ENCODE measurements at regions not wholly inside any gene's neighbourhood (a gene's known extent, or its start where the extent isn't known, plus 50 kb on each side); places are given as distances from the start of the nearest gene placed in this dataset.
"Not testable (repeated sequence)": the region's sequence is repeated elsewhere in the genome, so short reads cannot be mapped to it uniquely, and the experiment has no call there.

DNA sequence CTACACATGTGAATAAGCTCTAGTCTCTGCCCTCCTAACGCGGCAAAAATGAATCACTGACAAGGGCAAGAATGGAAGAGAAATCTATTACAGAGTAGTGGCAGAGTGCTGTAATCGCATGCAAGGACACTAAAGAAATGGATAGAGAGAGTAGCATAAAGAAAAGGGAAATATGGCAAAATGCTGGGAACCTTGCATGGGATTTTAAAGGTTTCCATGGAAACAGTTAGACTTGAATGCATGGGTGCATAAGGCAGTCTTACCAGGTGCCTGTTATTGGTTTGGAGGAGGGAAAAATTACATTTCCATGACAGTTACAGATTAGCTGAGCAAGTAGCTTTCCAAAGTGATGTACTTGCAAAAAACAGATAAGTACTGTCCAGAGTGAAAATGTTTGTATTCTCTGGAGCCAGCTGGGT is 233.4 kb downstream of the PTN start:
- no peak for DNase-seq (ENCODE audit: low spot score)

DNA sequence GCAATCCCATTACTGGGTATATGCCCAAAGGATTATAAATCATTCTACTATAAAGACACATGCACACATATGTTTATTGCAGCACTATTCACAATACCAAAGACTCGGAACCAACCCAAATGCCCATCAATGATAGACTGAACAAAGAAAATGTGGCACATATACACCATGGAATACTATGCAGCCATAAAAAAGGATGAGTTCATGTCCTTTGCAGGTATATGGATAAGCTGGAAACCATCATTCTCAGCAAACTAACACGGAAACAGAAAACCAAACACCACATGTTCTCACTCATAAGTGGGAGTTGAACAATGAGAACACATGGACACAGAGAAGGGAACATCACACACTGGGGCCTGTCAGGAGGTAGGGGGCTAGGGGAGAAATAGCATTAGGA is 235.7 kb downstream of the PTN start:
- not testable (repeated sequence) for DNase-seq (ENCODE audit: low spot score)

DNA sequence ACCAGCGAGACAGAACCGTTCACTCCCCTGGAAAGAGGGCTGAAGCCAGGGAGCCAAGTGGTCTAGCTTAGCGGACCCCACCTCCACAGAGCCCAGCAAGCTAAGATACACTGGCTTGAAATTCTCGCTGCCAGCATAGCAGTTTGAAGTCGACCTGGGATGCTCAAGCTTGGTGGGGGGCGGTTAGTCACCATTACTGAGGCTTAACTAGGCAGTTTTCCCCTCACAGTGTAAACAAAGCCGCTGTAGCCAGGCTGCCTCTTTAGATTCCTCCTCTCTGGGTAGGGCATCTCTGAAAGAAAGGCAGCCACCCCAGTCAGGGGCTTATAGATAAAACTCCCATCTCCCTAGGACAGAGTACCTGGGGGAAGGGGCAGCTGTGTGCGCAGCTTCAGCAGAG is 235.1 kb downstream of the CHRM2 start:
- DNase-seq (ENCODE audit: low spot score) = not testable (repeated sequence)

DNA sequence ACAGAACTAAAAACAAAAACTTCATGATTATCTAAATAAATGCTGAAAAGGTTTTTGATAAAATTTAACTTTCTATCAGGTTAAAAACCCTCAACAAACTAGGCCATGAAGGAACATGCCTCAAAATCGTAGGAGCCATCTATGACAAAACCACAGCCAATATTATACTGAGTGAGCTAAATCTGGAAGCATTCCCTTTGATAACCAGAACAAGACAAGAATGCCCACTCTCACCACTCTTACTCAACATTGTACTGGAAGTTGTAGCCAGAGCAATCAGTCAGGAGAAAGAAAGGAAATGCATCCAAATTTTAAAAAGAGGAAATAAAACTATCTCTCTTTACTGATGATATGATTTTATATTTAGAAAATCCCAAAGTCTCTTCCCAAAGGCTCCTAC is 228.7 kb downstream of the CHRM2 start:
- DNase-seq (ENCODE audit: low spot score) = no peak

DNA sequence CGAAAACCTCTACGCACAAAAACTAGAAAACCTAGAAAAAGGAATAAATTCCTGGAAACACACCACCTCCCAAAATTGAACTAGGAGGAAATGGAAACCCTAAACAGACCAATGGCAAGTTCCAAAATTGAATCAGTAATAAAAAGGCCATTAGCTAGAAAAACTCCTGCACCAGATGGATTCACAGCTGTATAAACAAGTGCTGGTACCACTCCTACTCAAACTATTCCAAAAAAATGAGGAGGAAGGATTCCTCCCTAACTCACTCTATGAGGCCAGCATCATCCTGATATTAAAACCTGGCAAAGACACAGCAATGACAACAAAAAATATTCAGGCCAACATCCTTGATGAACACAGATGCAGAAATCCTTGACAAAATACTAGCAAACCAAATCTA is 228.2 kb downstream of the CHRM2 start:
- no peak for DNase-seq (ENCODE audit: low spot score)

DNA sequence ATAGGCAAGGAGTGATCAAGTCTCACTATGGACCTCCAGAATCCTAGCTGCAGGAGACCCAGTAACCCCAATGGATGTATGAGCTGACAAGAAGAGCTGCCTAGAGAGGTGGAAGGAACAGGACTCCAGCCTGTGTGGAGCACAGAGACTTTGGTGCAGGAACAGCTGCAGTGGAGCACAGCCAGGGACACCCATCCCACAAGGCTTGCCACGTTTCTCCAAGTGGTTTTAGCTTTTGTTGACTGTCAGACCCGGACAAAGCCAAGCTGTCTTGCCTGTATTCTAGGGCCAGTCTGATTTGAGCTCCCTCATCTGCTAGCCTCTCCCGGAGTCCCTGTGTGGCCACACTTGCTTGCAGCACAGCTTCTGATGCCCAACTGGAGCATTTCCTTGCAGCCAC is 224.7 kb downstream of the CHRM2 start:
- DNase-seq (ENCODE audit: low spot score) = no peak

DNA sequence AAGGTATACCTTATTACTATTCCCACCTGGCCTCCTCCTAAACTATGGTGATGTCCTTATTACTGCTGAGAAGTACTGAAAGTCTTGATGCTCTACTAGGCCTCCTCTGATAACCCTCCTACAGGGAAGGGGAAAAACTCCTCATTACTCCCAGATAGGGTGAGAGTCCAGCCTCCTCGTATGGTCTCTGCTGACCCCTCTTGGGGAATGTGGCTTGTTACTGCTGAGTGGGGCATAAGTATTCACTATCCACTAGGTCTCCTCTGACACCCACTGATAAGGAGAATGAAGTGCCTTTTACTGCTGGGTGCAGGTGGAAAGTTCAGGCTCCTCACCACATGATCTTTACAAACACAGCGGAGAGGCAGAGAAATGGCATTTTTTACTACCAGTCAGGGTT is 222.9 kb downstream of the CHRM2 start:
- peak; percentile 27 for DNase-seq (ENCODE audit: low spot score)

GRCh38 chr7:137086896-137087295 is 218.4 kb downstream of the CHRM2 start:
- no peak for DNase-seq (ENCODE audit: low spot score)

- DNase-seq (ENCODE audit: low spot score) = no peak
Measured at GRCh38 chr7:137084607-137085380, 216.3 kb downstream of the CHRM2 start.

DNA sequence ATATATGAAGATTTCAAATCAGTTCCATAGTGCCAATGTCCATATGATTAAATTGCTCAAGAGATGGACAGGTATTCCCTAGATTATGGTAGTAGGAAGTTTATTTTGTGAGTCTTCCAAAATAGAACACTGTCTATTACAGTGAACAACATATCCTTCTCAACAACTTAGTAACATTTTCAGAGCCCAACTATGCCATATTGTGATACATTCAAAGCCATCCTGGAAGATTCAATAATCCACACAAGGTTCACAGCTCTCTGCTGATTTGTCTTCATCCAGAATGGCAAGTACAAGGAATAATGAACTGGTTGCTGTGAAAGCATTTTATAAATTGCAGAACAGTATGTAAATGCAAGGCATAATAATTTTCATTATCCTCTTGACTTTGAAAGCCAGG is 213.9 kb downstream of the CHRM2 start:
- no peak for DNase-seq (ENCODE audit: low spot score)

- no peak for DNase-seq (ENCODE audit: low spot score)
Measured at GRCh38 chr7:137081321-137082093, 213.1 kb downstream of the CHRM2 start.

- DNase-seq (ENCODE audit: low spot score) = no peak
Measured at GRCh38 chr7:137080516-137081203, 212.2 kb downstream of the CHRM2 start.

- no peak for DNase-seq (ENCODE audit: low spot score)
Measured at GRCh38 chr7:137078781-137079180, 210.3 kb downstream of the CHRM2 start.

- no peak for DNase-seq (ENCODE audit: low spot score)
Measured at GRCh38 chr7:137074391-137075030, 206.1 kb downstream of the CHRM2 start.

- no peak for DNase-seq (ENCODE audit: low spot score)
Measured at GRCh38 chr7:137073571-137074325, 205.3 kb downstream of the CHRM2 start.

All from COLO829 (cell line).